ENCODE measurements at regions not wholly inside any gene's neighbourhood (a gene's known extent, or its start where the extent isn't known, plus 50 kb on each side); places are given as distances from the start of the nearest gene placed in this dataset.

DNA sequence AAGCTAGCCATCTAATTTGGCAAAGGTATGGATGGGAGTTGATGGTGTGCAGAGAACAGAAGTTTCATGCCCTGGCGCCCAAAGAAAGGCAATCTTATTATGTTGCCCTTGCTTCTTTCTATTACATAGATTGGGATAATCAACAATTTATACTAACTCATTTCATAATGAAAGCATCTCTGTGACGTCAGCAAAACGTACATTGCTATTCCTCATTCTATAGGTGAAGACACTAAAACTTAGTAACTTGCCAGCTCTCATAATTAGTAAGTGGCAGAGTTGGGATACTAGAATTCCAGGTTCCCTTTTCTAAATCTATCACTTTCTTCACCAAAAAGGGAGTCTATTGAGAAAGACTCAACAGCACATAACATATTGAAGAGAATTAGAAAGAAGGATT is 374.8 kb downstream of the NR2F1-AS1 start (continued):
- TF ChIP-seq, protein P1, sequence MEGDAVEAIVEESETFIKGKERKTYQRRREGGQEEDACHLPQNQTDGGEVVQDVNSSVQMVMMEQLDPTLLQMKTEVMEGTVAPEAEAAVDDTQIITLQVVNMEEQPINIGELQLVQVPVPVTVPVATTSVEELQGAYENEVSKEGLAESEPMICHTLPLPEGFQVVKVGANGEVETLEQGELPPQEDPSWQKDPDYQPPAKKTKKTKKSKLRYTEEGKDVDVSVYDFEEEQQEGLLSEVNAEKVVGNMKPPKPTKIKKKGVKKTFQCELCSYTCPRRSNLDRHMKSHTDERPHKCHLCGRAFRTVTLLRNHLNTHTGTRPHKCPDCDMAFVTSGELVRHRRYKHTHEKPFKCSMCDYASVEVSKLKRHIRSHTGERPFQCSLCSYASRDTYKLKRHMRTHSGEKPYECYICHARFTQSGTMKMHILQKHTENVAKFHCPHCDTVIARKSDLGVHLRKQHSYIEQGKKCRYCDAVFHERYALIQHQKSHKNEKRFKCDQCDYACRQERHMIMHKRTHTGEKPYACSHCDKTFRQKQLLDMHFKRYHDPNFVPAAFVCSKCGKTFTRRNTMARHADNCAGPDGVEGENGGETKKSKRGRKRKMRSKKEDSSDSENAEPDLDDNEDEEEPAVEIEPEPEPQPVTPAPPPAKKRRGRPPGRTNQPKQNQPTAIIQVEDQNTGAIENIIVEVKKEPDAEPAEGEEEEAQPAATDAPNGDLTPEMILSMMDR (IDR thresholded peaks at IDR 0.05) = no peak
- no peak for TF ChIP-seq OVOL2 (CRISPR knock-in tag; IDR thresholded peaks at IDR 0.05; ENCODE audit: borderline replicate concordance)
- no peak for TF ChIP-seq ESRRA (CRISPR knock-in tag; IDR thresholded peaks at IDR 0.05; ENCODE audit: borderline replicate concordance)
- TF ChIP-seq, protein P2, sequence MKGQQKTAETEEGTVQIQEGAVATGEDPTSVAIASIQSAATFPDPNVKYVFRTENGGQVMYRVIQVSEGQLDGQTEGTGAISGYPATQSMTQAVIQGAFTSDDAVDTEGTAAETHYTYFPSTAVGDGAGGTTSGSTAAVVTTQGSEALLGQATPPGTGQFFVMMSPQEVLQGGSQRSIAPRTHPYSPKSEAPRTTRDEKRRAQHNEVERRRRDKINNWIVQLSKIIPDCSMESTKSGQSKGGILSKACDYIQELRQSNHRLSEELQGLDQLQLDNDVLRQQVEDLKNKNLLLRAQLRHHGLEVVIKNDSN (CRISPR knock-in tag; IDR thresholded peaks at IDR 0.05) = no peak
- TF ChIP-seq USF2 (CRISPR knock-in tag; IDR thresholded peaks at IDR 0.05) = no peak
- TF ChIP-seq ZNF423 (CRISPR knock-in tag; IDR thresholded peaks at IDR 0.05) = no peak
- TF ChIP-seq JAZF1 (CRISPR knock-in tag; IDR thresholded peaks at IDR 0.05) = no peak
- TF ChIP-seq ZNF317 (CRISPR knock-in tag; IDR thresholded peaks at IDR 0.05; ENCODE audit: borderline replicate concordance, low read depth) = no peak
- TF ChIP-seq IRF2 (CRISPR knock-in tag; IDR thresholded peaks at IDR 0.05; ENCODE audit: borderline replicate concordance, low read depth) = no peak

DNA sequence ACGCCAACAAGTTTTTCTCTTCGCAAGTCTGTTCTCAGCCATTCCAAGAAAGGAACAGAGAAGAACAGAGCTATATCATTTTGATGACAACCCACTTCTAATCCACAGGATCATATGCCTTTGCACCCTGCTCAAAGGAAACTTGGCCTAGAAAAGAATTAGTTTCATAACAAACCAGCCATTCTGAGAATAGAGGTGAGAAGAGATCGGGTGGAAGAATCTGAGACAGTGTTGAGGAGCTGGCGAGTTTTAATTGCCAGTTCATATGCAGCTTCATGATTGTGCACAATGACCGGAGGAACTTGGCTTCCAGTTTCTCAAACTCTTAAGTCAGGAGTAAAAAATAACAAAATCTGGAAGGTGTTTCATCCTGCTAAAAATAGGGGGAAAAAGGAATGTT is 380.0 kb downstream of the NR2F1-AS1 start:
- CTCF ChIA-PET = no interaction called here
- POLR2A ChIA-PET = no interaction called here
- H3K4me1 Mint-ChIP-seq = peaks cover 8% of the 10 kb centered on the region
- H3K36me3 Mint-ChIP-seq = no peaks in the 10 kb centered on the region
- TF ChIP-seq PRRX2 (CRISPR knock-in tag; IDR thresholded peaks at IDR 0.05) = no peak
- no peak for TF ChIP-seq FOXK1 (CRISPR knock-in tag; IDR thresholded peaks at IDR 0.05)
- no peak for TF ChIP-seq NFYB (CRISPR knock-in tag; conservative IDR thresholded peaks at IDR 0.05; ENCODE audit: low read depth)
- DNase-seq (ENCODE audit: low spot score) = no peak
- H3K27me3 Mint-ChIP-seq (ENCODE audit: low read depth) = no peaks in the 10 kb centered on the region
- H3K4me3 Mint-ChIP-seq = no peak overlapping the region
- peaks cover 13% of the 10 kb centered on the region; the same call in 1 of the 2 replicates for H3K9me3 Mint-ChIP-seq
- no peak overlapping the region for H3K27ac Mint-ChIP-seq
- no peak for ATAC-seq

- H3K4me3 Mint-ChIP-seq = no peak overlapping the region
- DNase-seq (ENCODE audit: low spot score) (no peak), ATAC-seq (no peak)
- H3K36me3 Mint-ChIP-seq = no peaks in the 10 kb centered on the region
- H3K27ac Mint-ChIP-seq = no peak overlapping the region
- peaks cover 13% of the 10 kb centered on the region; the same call in 1 of the 2 replicates for H3K9me3 Mint-ChIP-seq
- H3K27me3 Mint-ChIP-seq (ENCODE audit: low read depth) = no peaks in the 10 kb centered on the region
- no peak for TF ChIP-seq ZMAT4 (CRISPR knock-in tag; IDR thresholded peaks at IDR 0.05)
- TF ChIP-seq PRRX2 (CRISPR knock-in tag; IDR thresholded peaks at IDR 0.05) = no peak
- ChIA-PET POLR2A (no interaction called here), CTCF (no interaction called here)
- 0 out of 2 replicates have a peak, but pooled peaks cover 8% of the 10 kb centered on the region for H3K4me1 Mint-ChIP-seq
These were observed 384.0 kb downstream of the NR2F1-AS1 start for GRCh38 chr5:93196986-93197385.

DNA sequence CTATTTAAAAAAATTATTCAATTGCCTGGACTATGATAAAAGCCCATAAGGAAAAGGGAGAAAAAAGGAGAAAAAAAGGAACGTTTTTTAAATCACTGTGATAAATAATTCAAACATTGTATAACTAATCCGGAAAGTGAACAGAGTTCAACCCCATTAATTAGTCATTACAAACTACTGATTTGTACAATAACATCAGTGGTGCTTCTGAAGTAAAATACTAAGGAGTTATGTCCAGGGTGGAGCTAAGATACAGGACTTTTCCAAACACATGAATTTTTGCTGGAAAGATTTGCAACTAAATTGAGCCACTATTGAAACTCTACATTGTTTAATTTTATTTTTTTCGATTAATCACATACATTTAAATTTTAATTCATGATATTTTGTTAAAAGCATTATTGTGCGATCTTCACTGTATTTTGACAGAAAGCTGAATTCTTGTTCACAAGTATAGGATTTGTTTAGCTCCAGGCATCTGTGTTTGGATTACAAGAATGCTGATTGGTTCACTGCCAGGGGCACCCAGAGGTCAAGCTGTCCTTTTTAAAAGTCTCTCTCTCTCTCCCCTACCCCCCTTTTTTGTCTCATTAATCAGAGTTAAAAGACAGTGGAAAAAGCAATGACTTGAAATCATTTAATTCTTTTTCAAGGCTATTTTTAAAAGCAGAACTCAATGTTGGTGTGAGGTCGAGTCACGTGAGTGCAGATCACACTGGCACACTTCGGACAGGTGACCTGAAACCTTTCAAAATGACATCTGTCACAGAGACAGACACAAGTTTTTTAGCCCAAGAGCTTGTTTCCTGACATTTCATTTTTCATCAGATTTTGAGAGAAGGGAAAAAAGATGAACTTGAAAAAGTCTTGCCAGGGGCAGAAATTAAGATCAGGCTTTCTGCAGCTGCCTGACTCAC is 387.3 kb downstream of the NR2F1-AS1 start:
- POLR2A ChIA-PET = no interaction called here
- DNase-seq (ENCODE audit: low spot score) (no peak), ATAC-seq (no peak)
- Mint-ChIP-seq H3K4me3 (no peak overlapping the region), H3K36me3 (no peaks in the 10 kb centered on the region), H3K4me1 (0 out of 2 replicates have a peak, but pooled peaks cover 10% of the 10 kb centered on the region), H3K27me3 (ENCODE audit: low read depth) (no peaks in the 10 kb centered on the region), H3K27ac (no peak overlapping the region), H3K9me3 (peaks cover 6% of the 10 kb centered on the region; the same call in 1 of the 2 replicates)
- CTCF ChIA-PET = no interaction called here
- no peak for TF ChIP-seq ZMAT4 (CRISPR knock-in tag; IDR thresholded peaks at IDR 0.05)
- no peak for TF ChIP-seq GTF2I (CRISPR knock-in tag; conservative IDR thresholded peaks at IDR 0.05)
- TF ChIP-seq ATF3 (CRISPR knock-in tag; conservative IDR thresholded peaks at IDR 0.05) = no peak
- TF ChIP-seq CBFB (CRISPR knock-in tag; IDR thresholded peaks at IDR 0.05; ENCODE audit: low read depth) = no peak
- TF ChIP-seq, protein P3, sequence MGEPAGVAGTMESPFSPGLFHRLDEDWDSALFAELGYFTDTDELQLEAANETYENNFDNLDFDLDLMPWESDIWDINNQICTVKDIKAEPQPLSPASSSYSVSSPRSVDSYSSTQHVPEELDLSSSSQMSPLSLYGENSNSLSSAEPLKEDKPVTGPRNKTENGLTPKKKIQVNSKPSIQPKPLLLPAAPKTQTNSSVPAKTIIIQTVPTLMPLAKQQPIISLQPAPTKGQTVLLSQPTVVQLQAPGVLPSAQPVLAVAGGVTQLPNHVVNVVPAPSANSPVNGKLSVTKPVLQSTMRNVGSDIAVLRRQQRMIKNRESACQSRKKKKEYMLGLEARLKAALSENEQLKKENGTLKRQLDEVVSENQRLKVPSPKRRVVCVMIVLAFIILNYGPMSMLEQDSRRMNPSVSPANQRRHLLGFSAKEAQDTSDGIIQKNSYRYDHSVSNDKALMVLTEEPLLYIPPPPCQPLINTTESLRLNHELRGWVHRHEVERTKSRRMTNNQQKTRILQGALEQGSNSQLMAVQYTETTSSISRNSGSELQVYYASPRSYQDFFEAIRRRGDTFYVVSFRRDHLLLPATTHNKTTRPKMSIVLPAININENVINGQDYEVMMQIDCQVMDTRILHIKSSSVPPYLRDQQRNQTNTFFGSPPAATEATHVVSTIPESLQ (CRISPR knock-in tag; IDR thresholded peaks at IDR 0.05) = no peak
- TF ChIP-seq PREB (CRISPR knock-in tag; IDR thresholded peaks at IDR 0.05; ENCODE audit: borderline replicate concordance) = no peak
- TF ChIP-seq, protein P4, sequence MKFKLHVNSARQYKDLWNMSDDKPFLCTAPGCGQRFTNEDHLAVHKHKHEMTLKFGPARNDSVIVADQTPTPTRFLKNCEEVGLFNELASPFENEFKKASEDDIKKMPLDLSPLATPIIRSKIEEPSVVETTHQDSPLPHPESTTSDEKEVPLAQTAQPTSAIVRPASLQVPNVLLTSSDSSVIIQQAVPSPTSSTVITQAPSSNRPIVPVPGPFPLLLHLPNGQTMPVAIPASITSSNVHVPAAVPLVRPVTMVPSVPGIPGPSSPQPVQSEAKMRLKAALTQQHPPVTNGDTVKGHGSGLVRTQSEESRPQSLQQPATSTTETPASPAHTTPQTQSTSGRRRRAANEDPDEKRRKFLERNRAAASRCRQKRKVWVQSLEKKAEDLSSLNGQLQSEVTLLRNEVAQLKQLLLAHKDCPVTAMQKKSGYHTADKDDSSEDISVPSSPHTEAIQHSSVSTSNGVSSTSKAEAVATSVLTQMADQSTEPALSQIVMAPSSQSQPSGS (CRISPR knock-in tag; IDR thresholded peaks at IDR 0.05; ENCODE audit: borderline replicate concordance, low read depth) = no peak
